ENCODE measurements at regions not wholly inside any gene's neighbourhood (a gene's known extent, or its start where the extent isn't known, plus 50 kb on each side); places are given as distances from the start of the nearest gene placed in this dataset.
"Not testable (repeated sequence)": the region's sequence is repeated elsewhere in the genome, so short reads cannot be mapped to it uniquely, and the experiment has no call there.

DNA sequence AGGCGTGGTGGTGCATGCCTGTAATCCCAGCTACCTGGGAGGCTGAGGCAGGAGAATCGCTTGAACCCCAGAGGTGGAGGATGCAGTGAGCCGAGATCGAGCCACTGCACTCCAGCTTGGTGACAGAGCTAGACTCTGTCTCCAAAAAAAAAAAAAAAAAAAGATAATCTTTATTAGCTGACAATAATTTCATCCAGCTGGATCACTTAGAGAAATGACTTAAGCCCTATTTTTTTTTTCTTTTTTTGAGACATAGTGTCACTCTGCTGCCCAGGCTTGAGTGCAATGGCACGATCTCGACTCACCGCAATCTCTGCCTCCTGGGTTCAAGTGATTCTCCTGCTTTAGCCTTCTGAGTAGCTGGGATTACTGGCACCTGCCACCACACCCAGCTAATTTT lies 51.6 kb upstream of the MAP4K4 start:
- DNase-seq (ENCODE audit: low read depth, low spot score): not testable (repeated sequence)

DNA sequence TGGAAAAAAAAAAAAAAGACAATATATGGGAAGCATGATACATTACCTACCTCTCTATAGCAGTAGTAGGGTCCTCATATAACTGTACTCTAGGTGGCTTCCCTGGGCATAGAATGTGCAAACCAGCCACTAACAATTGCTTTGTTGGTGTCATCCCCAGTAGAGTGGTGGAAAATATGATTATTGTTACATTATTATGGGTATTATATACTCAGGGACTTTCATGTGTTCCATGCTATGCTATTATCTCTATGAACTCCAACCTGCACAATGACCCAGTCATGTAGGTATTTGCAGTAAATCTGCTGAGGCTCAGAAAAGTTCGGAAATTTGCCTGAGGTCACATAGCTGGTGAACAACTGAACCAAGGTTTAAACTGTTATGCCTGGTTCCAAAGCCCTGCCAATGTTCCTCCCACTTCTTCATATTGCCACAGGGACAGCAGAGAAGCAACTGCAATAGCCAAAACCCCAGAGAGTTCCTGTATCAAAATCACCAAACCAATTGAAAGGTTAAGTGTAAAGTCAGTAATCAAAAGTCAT lies 52.6 kb upstream of the MAP4K4 start:
- DNase-seq (ENCODE audit: low read depth, low spot score): no peak

DNA sequence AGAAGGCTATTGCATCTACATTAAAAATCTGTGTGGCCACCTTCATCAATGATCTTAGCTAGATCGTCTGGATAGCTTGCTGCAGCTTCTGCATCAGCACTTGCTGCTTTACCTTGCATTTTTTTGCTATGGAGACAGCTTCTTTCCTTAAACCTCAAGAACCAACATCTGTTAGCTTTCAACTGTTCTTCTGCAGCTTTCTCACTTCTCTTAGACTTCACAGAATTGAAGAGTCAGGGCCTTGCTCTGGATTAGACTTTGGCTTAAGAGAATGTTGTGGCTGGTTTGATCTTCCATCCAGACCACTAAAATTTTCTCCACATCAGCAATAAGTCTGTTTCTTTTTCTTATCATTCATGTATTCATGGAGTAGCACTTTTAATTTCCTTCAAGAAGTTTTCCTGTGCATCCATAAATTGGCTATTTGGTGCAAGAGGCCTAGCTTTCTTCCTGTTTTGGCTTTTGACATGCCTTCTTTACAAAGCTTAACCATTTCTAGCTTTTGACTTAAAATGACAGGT lies 54.4 kb upstream of the MAP4K4 start:
- DNase-seq (ENCODE audit: low read depth, low spot score): no peak

DNA sequence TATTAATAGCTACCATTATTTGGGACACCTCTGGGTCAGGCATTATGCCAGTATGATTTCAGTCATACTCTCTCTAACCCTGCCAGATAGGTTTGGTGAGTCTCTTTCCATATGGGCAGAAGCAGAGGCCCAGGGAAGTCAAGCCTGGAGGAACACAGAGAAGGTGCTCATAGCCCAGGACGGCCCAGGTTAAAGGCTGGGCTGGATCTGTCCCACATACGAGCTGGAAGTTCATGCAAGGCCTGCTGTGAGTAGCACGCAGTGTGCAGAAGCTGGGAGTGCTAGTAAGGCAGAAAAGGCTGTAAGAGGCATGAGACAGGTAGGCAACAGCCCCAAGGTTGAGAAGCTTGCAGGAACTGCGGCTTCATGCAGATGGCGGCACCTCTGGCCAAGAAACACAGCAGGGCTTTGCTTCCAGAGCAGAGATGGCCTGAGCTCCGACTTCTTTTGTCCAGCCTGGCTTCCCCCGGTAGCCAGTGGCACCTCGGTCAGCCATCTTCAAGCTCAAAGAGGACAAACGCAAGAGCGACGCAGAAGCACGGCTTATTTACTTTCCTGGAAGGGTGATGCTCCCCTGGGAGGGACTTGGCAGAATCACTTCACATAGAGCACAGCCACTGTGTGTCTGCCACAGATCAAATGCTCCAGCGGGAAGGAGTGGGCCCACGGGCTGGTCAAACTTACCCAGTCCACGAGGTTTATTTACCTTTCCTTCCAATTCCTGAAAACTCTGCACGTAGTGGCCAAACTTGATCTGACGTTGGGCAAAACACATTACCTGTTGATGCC lies 58.5 kb upstream of the MAP4K4 start:
- no peak for DNase-seq (ENCODE audit: low read depth, low spot score)

DNA sequence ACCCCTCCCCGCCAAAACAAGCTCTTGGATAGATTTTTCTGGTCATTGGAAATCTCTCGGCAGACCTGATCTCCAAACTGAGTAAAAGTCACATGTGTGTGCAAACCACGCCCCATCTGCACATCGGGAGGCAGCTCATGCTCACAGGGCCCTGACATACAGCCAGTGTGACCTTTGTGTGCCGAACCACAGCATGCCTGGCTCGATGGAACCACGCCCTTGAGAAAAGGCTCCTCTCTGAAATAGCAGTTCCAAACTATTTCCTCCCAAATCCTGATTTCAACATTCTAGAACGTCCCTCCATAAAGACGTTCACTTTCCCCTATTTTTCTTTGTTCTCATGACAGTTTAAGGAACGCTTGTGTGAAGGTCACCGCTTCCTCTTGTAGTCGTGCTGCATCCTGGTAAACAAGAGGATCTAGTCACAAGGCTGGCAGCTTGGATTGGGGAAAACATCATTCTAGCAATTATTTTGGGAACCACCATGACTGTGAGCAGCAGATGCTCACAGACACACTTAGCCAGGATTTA lies 59.3 kb upstream of the MAP4K4 start:
- DNase-seq (ENCODE audit: low read depth, low spot score): no peak

DNA sequence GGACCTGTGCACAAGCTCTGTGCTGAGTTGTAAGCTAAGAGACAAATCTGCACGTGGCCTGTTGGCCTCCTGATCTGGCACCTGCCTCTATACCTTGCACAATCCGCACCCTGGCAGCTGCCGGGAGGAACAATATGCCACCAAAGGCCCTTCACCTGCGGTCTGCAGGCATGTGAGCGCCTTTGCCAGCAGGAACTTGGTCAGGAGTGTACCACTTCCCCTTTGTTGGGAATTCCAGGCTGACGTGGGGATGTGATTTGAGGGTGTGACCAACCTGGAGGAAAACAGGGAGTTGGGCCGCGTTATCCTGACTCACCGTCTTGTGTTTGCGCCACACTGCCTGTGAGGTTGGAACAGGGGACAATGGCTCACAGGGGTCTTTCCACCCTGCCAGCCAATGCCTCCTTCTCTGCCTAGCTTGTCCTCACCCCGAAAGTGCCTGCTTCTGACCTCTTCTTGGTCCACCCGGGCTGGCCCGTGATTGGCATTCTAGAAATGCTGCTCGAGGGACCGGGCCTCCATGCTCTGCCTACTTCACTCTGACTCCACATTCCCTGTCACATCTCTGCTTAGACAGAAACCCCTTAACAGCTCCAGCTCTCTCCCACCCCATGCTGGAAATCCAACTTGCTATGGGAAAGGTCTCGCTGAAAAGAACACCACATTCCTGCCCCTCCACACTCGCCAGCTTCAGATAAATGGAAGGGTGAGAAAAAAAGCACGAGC lies 67.1 kb upstream of the MAP4K4 start:
- DNase-seq (ENCODE audit: low read depth, low spot score): no peak

DNA sequence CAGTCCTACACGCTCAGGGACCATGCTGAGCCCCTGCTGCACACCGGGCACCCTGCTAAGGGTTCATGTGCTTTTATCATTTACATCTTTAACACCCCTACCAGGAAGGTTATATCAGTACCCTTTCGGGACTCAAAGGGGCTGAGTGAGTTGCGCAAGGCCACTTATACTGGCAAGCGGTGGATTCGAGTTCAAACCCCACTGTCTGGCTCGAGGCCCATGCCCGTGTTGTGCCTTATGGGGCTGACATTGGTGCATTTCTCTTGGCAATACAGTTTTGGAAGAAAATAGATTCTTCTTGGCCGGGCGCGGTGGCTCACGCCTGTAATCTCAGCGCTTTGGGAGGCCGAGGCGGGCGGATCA lies 69.5 kb upstream of the MAP4K4 start:
- no peak for DNase-seq (ENCODE audit: low read depth, low spot score)

GRCh38 chr2:101627285-101628029 lies 70.0 kb upstream of the MAP4K4 start:
- DNase-seq (ENCODE audit: low read depth, low spot score): no peak

- DNase-seq (ENCODE audit: low read depth, low spot score): not testable (repeated sequence)
These were observed 71.7 kb upstream of the MAP4K4 start for GRCh38 chr2:101625814-101626213.

- no peak for DNase-seq (ENCODE audit: low read depth, low spot score)
These were observed 72.1 kb upstream of the MAP4K4 start for GRCh38 chr2:101625387-101625786.

GRCh38 chr2:101624706-101625332 lies 72.7 kb upstream of the MAP4K4 start:
- DNase-seq (ENCODE audit: low read depth, low spot score): no peak

- no peak for DNase-seq (ENCODE audit: low read depth, low spot score)
These were observed 74.4 kb upstream of the MAP4K4 start for GRCh38 chr2:101623031-101623521.

DNA sequence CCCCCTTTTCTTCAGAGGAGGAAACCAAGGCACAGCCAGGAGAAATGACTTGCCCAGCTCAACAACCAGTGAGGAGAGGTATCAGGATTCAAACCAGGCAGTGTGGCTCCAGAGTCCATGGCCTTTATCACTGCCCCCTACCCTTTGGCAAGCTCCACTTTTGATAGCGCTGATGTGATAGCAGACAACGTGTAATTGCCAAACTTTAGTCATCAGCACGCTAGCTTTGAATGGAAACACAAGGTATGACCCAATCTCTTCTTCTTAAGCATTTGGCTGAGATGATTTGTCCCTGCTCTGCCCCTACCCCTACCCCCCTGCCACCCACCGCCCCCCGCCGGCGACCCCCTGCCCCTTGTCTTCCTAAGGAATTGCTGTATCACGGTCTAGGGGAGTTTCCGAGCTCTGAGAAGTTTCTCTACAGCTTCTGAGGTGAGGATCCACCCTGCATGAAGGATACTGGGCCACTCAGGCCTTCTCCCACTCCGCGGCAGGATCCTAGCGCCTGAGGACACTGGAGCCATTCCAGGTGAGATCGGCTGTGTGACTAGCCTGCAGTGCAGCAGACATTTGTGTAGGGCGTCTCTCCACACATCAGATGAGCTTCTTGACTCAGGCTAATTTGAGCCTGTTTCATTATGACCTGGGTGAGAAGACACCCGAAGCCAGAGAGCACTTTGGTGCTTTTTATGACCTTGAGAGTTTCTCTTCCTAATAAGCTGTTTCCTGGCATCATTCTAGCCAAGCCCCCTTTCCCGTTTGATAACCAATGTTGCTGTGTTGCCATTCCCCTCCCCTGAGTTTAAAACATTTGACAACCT lies 75.1 kb upstream of the MAP4K4 start:
- DNase-seq (ENCODE audit: low read depth, low spot score): no peak

DNA sequence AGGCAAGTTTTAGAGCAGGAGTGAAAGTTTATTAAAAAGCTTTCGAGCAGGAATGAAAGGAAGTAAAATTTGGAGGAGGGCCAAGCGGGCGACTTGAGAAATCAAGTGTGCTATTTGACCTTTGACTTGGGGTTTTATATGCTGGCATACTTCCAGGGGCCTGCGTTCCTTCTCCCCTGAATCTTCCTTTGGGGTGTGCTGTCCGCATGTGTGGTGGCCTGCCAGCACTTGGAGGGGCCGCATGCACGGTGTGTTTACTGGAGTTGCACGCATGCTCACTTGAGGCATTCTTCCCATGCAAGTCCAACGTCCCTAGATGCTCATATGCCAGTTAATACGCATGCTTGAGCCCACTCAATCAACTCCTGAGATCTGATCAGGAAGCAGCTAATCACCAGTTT lies 78.3 kb upstream of the MAP4K4 start:
- peak; percentile 67 for DNase-seq (ENCODE audit: low read depth, low spot score)

DNA sequence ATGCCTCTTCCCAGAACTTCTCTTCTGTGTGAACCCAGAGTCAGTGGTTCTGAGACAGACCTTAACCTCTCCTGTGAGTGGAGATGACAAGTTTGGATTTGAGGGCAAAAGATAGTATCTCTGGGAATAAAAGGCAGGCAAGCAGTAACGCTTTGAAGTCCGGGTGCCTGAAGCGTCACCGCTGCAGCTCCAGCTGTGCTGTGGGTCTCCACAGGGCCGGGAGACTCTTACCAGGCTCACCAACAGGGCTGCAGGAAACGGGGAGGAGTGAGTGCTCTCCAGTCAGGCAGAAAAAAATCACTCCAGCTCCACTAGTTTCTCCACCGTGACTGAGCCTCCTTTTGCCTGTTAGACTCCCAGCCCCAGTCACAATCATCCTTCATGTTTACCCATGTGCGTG lies 79.7 kb upstream of the MAP4K4 start:
- no peak for DNase-seq (ENCODE audit: low read depth, low spot score)

- no peak for DNase-seq (ENCODE audit: low read depth, low spot score)
These were observed 80.3 kb upstream of the MAP4K4 start for GRCh38 chr2:101617188-101617587.

GRCh38 chr2:101614127-101614759 lies 83.3 kb upstream of the MAP4K4 start:
- DNase-seq (ENCODE audit: low read depth, low spot score): no peak

- no peak for DNase-seq (ENCODE audit: low read depth, low spot score)
These were observed 84.3 kb upstream of the MAP4K4 start for GRCh38 chr2:101613056-101613704.

- DNase-seq (ENCODE audit: low read depth, low spot score): no peak
These were observed 85.5 kb upstream of the MAP4K4 start for GRCh38 chr2:101612019-101612418.
